Right atrium auricular region (tissue), 2 donors: ENCODE measurements at regions not wholly inside any gene's neighbourhood (a gene's known extent, or its start where the extent isn't known, plus 50 kb on each side); places are given as distances from the start of the nearest gene placed in this dataset.

Source experiments
- DNase-seq: peaks from one replicate; pipeline ENCODE4 v3.0.0-alpha.2; 2019; ENCODE audit warnings: low spot score
- H3K27ac ChIP-seq, 2 donors: fragments of 200-600 bp; sonication (generic); 1 replicate in 1 of 2; 2 replicates in 1 of 2; pipeline ENCODE4 v1.5.1; 2016 to 2019
- H3K27me3 ChIP-seq, 2 donors: fragments of 200-600 bp; sonication (generic); one replicate each; pipeline versions ENCODE4 v1.5.1 to v1.6.0; 2017 to 2019
- H3K36me3 ChIP-seq: fragments of 200-600 bp; sonication (generic); one replicate; pipeline ENCODE4 v1.5.1; 2016
- H3K4me1 ChIP-seq, 2 donors: fragments of 200-600 bp; sonication (generic); one replicate each; pipeline versions ENCODE4 v1.5.1 to v1.6.0; 2017 to 2019
- H3K4me3 ChIP-seq, 2 donors: fragments of 200-600 bp; sonication (generic); 1 replicate in 1 of 2; 2 replicates in 1 of 2; pipeline ENCODE4 v1.5.1; 2017 to 2019; ENCODE audit warnings: mild to moderate bottlenecking in 1 of 2, moderate library complexity in 1 of 2
- H3K9me3 ChIP-seq, 2 donors: fragments of 200-600 bp; sonication (generic); one replicate each; pipeline ENCODE4 v1.5.1; 2019
- CTCF ChIP-seq, 2 donors: fragments of 200-600 bp; sonication (generic); IDR thresholded peaks; one replicate each; pipeline ENCODE4 v1.5.1; 2019; ENCODE audit warnings: antibody characterized with exemption in 2 of 2

GRCh38 chr5:63837437-63837836, 124.8 kb downstream of the HTR1A start:
- no peak for DNase-seq
- TF ChIP-seq CTCF (IDR thresholded peaks at IDR 0.05) = no peak
- H3K36me3 ChIP-seq = no peaks in the 10 kb centered on the region

GRCh38 chr5:63831381-63831780, 130.9 kb downstream of the HTR1A start:
- Histone ChIP-seq H3K27ac (no peak overlapping the region), H3K27me3 (no peaks in the 10 kb centered on the region), H3K4me3 (no peak overlapping the region), H3K4me1 (no peaks in the 10 kb centered on the region), H3K36me3 (no peaks in the 10 kb centered on the region), H3K9me3 (no peaks in the 10 kb centered on the region)
- DNase-seq = no peak
- no peak for TF ChIP-seq CTCF (IDR thresholded peaks at IDR 0.05)

More at GRCh38 chr5:63837437-63837836, 124.8 kb downstream of the HTR1A start:
- H3K27me3 ChIP-seq = no peaks in the 10 kb centered on the region
- no peak overlapping the region for H3K27ac ChIP-seq
- no peaks in the 10 kb centered on the region for H3K4me1 ChIP-seq
- H3K4me3 ChIP-seq = no peak overlapping the region
- H3K9me3 ChIP-seq = no peaks in the 10 kb centered on the region

GRCh38 chr5:63825984-63826383, 136.3 kb downstream of the HTR1A start:
- no peak overlapping the region for H3K4me3 ChIP-seq
- TF ChIP-seq CTCF (IDR thresholded peaks at IDR 0.05) = no peak
- no peak for DNase-seq
- no peaks in the 10 kb centered on the region for H3K4me1 ChIP-seq
- no peaks in the 10 kb centered on the region for H3K27me3 ChIP-seq
- H3K9me3 ChIP-seq = no peaks in the 10 kb centered on the region
- no peak overlapping the region for H3K27ac ChIP-seq
- H3K36me3 ChIP-seq = no peaks in the 10 kb centered on the region

DNA sequence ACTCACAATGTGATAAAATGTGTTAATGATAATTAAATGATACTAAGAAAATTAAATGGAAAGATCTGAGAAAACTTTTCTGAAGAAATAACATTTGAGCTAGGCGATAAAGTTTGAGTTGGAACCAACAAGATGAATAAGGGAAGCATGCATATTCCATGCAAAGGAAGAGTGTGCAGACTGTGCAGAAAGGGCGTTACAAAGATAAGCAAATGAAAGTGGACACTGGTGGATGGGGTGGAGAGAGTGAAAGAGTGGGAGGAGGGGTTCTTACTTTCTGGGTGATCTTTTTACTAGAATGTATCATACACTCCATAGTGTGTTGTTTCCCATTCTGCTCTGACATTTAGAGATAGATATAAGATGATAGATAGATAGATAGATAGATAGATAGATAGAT, 138.7 kb downstream of the HTR1A start:
- H3K4me1 ChIP-seq = no peaks in the 10 kb centered on the region
- H3K36me3 ChIP-seq = no peaks in the 10 kb centered on the region
- no peaks in the 10 kb centered on the region for H3K9me3 ChIP-seq
- H3K27ac ChIP-seq = no peak overlapping the region
- no peak for TF ChIP-seq CTCF (IDR thresholded peaks at IDR 0.05)
- H3K4me3 ChIP-seq = no peak overlapping the region
- H3K27me3 ChIP-seq = no peaks in the 10 kb centered on the region
- no peak for DNase-seq

GRCh38 chr5:63822614-63823013, 139.6 kb downstream of the HTR1A start:
- no peak overlapping the region for H3K4me3 ChIP-seq
- H3K27me3 ChIP-seq = no peaks in the 10 kb centered on the region
- H3K27ac ChIP-seq = no peak overlapping the region
- H3K4me1 ChIP-seq = no peaks in the 10 kb centered on the region
- no peak for TF ChIP-seq CTCF (IDR thresholded peaks at IDR 0.05)
- no peaks in the 10 kb centered on the region for H3K36me3 ChIP-seq
- no peaks in the 10 kb centered on the region for H3K9me3 ChIP-seq
- DNase-seq = no peak

- DNase-seq = no peak
Observed at GRCh38 chr5:63820577-63820976, 141.7 kb downstream of the HTR1A start.

More at GRCh38 chr5:63820577-63820976, 141.7 kb downstream of the HTR1A start:
- no peak for TF ChIP-seq CTCF (IDR thresholded peaks at IDR 0.05)
- no peak overlapping the region for H3K27ac ChIP-seq
- no peak overlapping the region for H3K4me3 ChIP-seq
- no peaks in the 10 kb centered on the region for H3K27me3 ChIP-seq
- H3K36me3 ChIP-seq = no peaks in the 10 kb centered on the region
- peaks cover 0 to 8% of the 10 kb centered on the region in 2 donors for H3K9me3 ChIP-seq
- no peaks in the 10 kb centered on the region for H3K4me1 ChIP-seq
